HEK293 (cell line): ENCODE measurements at regions not wholly inside any gene's neighbourhood (a gene's known extent, or its start where the extent isn't known, plus 50 kb on each side); places are given as distances from the start of the nearest gene placed in this dataset.

Experiments used
- CTCF ChIA-PET: fragments of 350-600 bp; formaldehyde crosslinking; extraction: SDS; loops from one replicate; lab custom pipeline; 2021; ENCODE audit warnings: antibody characterized with exemption; lab: Yijun Ruan, JAX
- POLR2A ChIA-PET: fragments of 300-600 bp; formaldehyde crosslinking; extraction: SDS; loops from one replicate; lab custom pipeline; 2020; ENCODE audit warnings: antibody characterized with exemption, inconsistent platforms; lab: Yijun Ruan, JAX
- H3K27ac ChIP-seq: fragments of 200-500 bp; sonication (Bioruptor generic); 2 replicates; pipeline ENCODE4 v1.5.1; 2014; ENCODE audit warnings: low read depth, low read length, control low read depth, inconsistent platforms; ENCODE audit errors: extremely low read depth
- H3K36me3 ChIP-seq, 2 experiments: fragments of 200-500 bp in 1 of 2; sonication (Bioruptor generic) in 1 of 2; 1 replicate in 1 of 2; 2 replicates in 1 of 2; pipeline ENCODE4 v1.5.1; 2014 to 2017; ENCODE audit warnings: inconsistent platforms in 2 of 2, low read length in 2 of 2; ENCODE audit not compliant: control insufficient read depth in 2 of 2, insufficient read depth in 1 of 2
- H3K4me1 ChIP-seq: fragments of 200-500 bp; sonication (Bioruptor generic); 2 replicates; pipeline ENCODE4 v1.5.1; 2014; ENCODE audit warnings: mild to moderate bottlenecking, low read length, inconsistent platforms; ENCODE audit not compliant: control insufficient read depth, insufficient read depth
- H3K4me3 ChIP-seq: 2 replicates; pipeline ENCODE4 v1.5.1; 2011; ENCODE audit warnings: low read depth, mild to moderate bottlenecking, control low read depth, low read length, moderate library complexity
- H3K9me3 ChIP-seq: fragments of 200-500 bp; sonication (Bioruptor generic); 2 replicates; pipeline ENCODE4 v1.5.1; 2014; ENCODE audit warnings: low read depth, low read length, inconsistent platforms; ENCODE audit not compliant: control insufficient read depth, insufficient read depth
- MZF1 ChIP-seq: fragments of 450-650 bp; formaldehyde crosslinking; IDR thresholded peaks from 2 replicates; pipeline ENCODE4 v1.5.1; 2017; ENCODE audit warnings: missing biosample characterization, missing genetic modification characterization, borderline replicate concordance
- SCRT2 ChIP-seq: fragments of 450-650 bp; formaldehyde crosslinking; IDR thresholded peaks from 2 replicates; pipeline ENCODE4 v1.5.1; 2016; ENCODE audit warnings: missing biosample characterization, missing genetic modification characterization
- ZNF114 ChIP-seq: fragments of 450-650 bp; formaldehyde crosslinking; IDR thresholded peaks from 2 replicates; pipeline ENCODE4 v1.5.0; 2017; ENCODE audit warnings: missing biosample characterization, missing genetic modification characterization
- ZNF2 ChIP-seq: fragments of 450-650 bp; formaldehyde crosslinking; IDR thresholded peaks from 2 replicates; pipeline ENCODE4 v1.5.1; 2016; ENCODE audit warnings: missing biosample characterization, missing genetic modification characterization
- ZNF548 ChIP-seq: fragments of 450-650 bp; formaldehyde crosslinking; IDR thresholded peaks from 2 replicates; pipeline ENCODE4 v1.5.1; 2016; ENCODE audit warnings: missing biosample characterization, missing genetic modification characterization
- ZNF558 ChIP-seq: fragments of 450-650 bp; formaldehyde crosslinking; IDR thresholded peaks from 2 replicates; pipeline ENCODE4 v1.5.1; 2016; ENCODE audit warnings: missing biosample characterization, missing genetic modification characterization
- ZNF560 ChIP-seq: fragments of 450-650 bp; formaldehyde crosslinking; IDR thresholded peaks from 2 replicates; pipeline ENCODE4 v1.5.1; 2017; ENCODE audit warnings: missing biosample characterization, missing genetic modification characterization, borderline replicate concordance
- ZNF623 ChIP-seq: fragments of 450-650 bp; formaldehyde crosslinking; IDR thresholded peaks from 2 replicates; pipeline ENCODE4 v1.5.1; 2016; ENCODE audit warnings: missing biosample characterization, missing genetic modification characterization
- ZNF629 ChIP-seq: fragments of 450-650 bp; formaldehyde crosslinking; IDR thresholded peaks from 2 replicates; pipeline ENCODE4 v1.5.1; 2017; ENCODE audit warnings: missing biosample characterization, missing genetic modification characterization
- ZNF654 ChIP-seq: fragments of 450-650 bp; formaldehyde crosslinking; IDR thresholded peaks from 2 replicates; pipeline ENCODE4 v1.5.1; 2016; ENCODE audit warnings: low read depth, missing biosample characterization, missing genetic modification characterization
- ZNF76 ChIP-seq: fragments of 450-650 bp; formaldehyde crosslinking; IDR thresholded peaks from 2 replicates; pipeline ENCODE4; 2016; ENCODE audit warnings: low read depth, missing biosample characterization, missing genetic modification characterization, borderline replicate concordance
- TF ChIP-seq, protein P1 (sequence below): fragments of 450-650 bp; formaldehyde crosslinking; IDR thresholded peaks from 2 replicates; pipeline ENCODE4 v1.5.1; 2017; ENCODE audit warnings: missing biosample characterization, missing genetic modification characterization
- TF ChIP-seq, protein P2 (sequence below): fragments of 450-650 bp; formaldehyde crosslinking; IDR thresholded peaks from 2 replicates; pipeline ENCODE4; 2016; ENCODE audit warnings: missing biosample characterization, missing genetic modification characterization
- TF ChIP-seq, protein P3 (sequence below): fragments of 450-650 bp; formaldehyde crosslinking; IDR thresholded peaks from 2 replicates; pipeline ENCODE4 v1.5.1; 2016; ENCODE audit warnings: missing biosample characterization, missing genetic modification characterization
- TF ChIP-seq, protein P4 (sequence below): fragments of 450-650 bp; formaldehyde crosslinking; IDR thresholded peaks from 2 replicates; pipeline ENCODE4 v1.5.1; 2016; ENCODE audit warnings: missing biosample characterization, missing genetic modification characterization
- TF ChIP-seq, protein P5 (sequence below): fragments of 450-650 bp; formaldehyde crosslinking; IDR thresholded peaks from 2 replicates; pipeline ENCODE4 v1.5.1; 2016; ENCODE audit warnings: missing biosample characterization, missing genetic modification characterization, borderline replicate concordance
- TF ChIP-seq, protein P6 (sequence below): fragments of 450-650 bp; formaldehyde crosslinking; IDR thresholded peaks from 2 replicates; pipeline ENCODE4 v1.5.1; 2016; ENCODE audit warnings: missing biosample characterization, missing genetic modification characterization

DNA sequence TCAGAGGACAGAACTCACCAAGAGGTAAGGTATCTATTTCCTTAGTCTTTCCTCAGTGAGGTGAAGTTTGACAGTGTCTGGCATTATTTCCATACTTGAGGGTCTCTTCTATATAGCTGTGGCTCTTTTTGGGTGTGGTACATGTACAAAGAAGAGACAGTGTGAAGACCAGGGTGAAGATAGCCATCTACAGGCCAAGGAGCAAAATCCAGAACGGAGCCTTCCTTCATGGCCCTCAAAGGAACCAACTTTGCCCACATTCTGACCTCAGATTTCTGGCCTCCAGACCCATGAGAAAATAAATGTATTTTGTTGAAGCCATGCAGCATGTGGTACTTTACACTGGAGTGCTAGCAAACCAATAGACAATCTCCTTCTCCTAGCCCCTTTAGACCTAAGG lies 858.5 kb upstream of the B3GALT2 start (continued):
- TF ChIP-seq ZNF558 (tag by site-specific recombination) (no peak), SCRT2 (no peak)
- TF ChIP-seq, all 188 proteins: peak for 0

DNA sequence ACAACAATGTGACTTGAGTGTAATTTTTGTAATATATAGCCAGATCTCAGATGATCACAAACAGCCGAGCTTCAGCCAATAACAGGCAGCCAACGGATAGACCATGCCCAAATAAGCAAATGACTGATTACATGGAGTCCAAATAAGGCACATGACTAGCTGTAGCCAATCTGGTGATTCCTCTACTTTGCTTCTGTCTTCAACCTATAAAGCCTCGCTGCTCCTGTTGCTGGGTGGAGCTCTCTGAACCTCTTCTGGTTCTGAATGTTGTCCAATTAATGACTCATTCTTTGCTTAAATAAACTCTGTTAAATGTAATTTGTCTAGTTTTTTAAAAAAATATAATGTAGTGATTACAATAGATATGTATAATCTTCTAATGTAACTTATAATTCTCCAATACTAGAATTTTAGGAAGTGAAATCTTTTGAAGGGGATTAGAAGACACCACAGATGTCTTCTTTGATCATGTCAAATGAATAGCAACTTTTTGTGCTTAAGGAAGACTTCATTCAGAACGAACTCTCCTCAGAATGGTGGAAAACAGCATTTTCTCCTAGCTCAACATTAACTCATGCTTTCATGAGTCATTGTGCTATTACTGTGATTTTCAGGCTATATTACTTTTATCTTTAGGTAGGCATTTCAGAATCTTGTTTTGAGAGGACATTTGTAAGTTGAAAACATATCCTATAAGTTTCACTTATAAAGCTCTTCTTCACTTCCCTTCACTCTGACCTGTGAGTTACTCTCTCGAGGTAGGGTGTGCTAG lies 857.8 kb upstream of the B3GALT2 start:
- H3K9me3 ChIP-seq, result no peaks in the 10 kb centered on the region
- ChIA-PET CTCF (interaction anchor here (0.6 to 1.0 kb wide), 3 partner anchors 17 to 482 kb away, joined by 3 read pairs; no protein-coding TSS in a partner anchor), POLR2A (no interaction called here)
- no peak overlapping the region for H3K27ac ChIP-seq
- H3K36me3 ChIP-seq, result no peaks in the 10 kb centered on the region
- H3K4me1 ChIP-seq, result no peaks in the 10 kb centered on the region
- H3K4me3 ChIP-seq, result no peak overlapping the region
- no peak for TF ChIP-seq ZNF654 (tag by site-specific recombination)
- TF ChIP-seq ZNF560, result no peak
- TF ChIP-seq ZNF629 (tag by site-specific recombination), result no peak
- no peak for TF ChIP-seq ZNF623 (tag by site-specific recombination)
- TF ChIP-seq, protein P1, sequence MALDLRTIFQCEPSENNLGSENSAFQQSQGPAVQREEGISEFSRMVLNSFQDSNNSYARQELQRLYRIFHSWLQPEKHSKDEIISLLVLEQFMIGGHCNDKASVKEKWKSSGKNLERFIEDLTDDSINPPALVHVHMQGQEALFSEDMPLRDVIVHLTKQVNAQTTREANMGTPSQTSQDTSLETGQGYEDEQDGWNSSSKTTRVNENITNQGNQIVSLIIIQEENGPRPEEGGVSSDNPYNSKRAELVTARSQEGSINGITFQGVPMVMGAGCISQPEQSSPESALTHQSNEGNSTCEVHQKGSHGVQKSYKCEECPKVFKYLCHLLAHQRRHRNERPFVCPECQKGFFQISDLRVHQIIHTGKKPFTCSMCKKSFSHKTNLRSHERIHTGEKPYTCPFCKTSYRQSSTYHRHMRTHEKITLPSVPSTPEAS, result no peak
- no peak for TF ChIP-seq ZNF2 (tag by site-specific recombination)
- TF ChIP-seq, protein P2, sequence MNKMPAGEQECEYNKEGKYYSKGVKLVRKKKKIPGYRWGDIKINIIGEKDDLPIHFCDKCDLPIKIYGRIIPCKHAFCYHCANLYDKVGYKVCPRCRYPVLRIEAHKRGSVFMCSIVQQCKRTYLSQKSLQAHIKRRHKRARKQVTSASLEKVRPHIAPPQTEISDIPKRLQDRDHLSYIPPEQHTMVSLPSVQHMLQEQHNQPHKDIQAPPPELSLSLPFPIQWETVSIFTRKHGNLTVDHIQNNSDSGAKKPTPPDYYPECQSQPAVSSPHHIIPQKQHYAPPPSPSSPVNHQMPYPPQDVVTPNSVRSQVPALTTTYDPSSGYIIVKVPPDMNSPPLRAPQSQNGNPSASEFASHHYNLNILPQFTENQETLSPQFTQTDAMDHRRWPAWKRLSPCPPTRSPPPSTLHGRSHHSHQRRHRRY (tag by site-specific recombination), result no peak
- TF ChIP-seq ZNF548, result no peak
- TF ChIP-seq, protein P3, sequence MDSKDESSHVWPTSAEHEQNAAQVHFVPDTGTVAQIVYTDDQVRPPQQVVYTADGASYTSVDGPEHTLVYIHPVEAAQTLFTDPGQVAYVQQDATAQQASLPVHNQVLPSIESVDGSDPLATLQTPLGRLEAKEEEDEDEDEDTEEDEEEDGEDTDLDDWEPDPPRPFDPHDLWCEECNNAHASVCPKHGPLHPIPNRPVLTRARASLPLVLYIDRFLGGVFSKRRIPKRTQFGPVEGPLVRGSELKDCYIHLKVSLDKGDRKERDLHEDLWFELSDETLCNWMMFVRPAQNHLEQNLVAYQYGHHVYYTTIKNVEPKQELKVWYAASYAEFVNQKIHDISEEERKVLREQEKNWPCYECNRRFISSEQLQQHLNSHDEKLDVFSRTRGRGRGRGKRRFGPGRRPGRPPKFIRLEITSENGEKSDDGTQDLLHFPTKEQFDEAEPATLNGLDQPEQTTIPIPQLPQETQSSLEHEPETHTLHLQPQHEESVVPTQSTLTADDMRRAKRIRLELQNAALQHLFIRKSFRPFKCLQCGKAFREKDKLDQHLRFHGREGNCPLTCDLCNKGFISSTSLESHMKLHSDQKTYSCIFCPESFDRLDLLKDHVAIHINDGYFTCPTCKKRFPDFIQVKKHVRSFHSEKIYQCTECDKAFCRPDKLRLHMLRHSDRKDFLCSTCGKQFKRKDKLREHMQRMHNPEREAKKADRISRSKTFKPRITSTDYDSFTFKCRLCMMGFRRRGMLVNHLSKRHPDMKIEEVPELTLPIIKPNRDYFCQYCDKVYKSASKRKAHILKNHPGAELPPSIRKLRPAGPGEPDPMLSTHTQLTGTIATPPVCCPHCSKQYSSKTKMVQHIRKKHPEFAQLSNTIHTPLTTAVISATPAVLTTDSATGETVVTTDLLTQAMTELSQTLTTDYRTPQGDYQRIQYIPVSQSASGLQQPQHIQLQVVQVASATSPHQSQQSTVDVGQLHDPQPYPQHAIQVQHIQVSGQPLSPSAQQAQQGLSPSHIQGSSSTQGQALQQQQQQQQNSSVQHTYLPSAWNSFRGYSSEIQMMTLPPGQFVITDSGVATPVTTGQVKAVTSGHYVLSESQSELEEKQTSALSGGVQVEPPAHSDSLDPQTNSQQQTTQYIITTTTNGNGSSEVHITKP (tag by site-specific recombination), result no peak
- TF ChIP-seq, protein P4, sequence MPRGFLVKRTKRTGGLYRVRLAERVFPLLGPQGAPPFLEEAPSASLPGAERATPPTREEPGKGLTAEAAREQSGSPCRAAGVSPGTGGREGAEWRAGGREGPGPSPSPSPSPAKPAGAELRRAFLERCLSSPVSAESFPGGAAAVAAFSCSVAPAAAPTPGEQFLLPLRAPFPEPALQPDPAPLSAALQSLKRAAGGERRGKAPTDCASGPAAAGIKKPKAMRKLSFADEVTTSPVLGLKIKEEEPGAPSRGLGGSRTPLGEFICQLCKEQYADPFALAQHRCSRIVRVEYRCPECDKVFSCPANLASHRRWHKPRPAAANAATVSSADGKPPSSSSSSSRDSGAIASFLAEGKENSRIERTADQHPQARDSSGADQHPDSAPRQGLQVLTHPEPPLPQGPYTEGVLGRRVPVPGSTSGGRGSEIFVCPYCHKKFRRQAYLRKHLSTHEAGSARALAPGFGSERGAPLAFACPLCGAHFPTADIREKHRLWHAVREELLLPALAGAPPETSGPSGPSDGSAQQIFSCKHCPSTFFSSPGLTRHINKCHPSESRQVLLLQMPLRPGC, result no peak
- TF ChIP-seq MZF1 (tag by site-specific recombination), result no peak
- no peak for TF ChIP-seq ZNF114
- TF ChIP-seq, protein P5, sequence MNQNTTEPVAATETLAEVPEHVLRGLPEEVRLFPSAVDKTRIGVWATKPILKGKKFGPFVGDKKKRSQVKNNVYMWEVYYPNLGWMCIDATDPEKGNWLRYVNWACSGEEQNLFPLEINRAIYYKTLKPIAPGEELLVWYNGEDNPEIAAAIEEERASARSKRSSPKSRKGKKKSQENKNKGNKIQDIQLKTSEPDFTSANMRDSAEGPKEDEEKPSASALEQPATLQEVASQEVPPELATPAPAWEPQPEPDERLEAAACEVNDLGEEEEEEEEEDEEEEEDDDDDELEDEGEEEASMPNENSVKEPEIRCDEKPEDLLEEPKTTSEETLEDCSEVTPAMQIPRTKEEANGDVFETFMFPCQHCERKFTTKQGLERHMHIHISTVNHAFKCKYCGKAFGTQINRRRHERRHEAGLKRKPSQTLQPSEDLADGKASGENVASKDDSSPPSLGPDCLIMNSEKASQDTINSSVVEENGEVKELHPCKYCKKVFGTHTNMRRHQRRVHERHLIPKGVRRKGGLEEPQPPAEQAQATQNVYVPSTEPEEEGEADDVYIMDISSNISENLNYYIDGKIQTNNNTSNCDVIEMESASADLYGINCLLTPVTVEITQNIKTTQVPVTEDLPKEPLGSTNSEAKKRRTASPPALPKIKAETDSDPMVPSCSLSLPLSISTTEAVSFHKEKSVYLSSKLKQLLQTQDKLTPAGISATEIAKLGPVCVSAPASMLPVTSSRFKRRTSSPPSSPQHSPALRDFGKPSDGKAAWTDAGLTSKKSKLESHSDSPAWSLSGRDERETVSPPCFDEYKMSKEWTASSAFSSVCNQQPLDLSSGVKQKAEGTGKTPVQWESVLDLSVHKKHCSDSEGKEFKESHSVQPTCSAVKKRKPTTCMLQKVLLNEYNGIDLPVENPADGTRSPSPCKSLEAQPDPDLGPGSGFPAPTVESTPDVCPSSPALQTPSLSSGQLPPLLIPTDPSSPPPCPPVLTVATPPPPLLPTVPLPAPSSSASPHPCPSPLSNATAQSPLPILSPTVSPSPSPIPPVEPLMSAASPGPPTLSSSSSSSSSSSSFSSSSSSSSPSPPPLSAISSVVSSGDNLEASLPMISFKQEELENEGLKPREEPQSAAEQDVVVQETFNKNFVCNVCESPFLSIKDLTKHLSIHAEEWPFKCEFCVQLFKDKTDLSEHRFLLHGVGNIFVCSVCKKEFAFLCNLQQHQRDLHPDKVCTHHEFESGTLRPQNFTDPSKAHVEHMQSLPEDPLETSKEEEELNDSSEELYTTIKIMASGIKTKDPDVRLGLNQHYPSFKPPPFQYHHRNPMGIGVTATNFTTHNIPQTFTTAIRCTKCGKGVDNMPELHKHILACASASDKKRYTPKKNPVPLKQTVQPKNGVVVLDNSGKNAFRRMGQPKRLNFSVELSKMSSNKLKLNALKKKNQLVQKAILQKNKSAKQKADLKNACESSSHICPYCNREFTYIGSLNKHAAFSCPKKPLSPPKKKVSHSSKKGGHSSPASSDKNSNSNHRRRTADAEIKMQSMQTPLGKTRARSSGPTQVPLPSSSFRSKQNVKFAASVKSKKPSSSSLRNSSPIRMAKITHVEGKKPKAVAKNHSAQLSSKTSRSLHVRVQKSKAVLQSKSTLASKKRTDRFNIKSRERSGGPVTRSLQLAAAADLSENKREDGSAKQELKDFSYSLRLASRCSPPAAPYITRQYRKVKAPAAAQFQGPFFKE (tag by site-specific recombination), result no peak
- TF ChIP-seq, protein P6, sequence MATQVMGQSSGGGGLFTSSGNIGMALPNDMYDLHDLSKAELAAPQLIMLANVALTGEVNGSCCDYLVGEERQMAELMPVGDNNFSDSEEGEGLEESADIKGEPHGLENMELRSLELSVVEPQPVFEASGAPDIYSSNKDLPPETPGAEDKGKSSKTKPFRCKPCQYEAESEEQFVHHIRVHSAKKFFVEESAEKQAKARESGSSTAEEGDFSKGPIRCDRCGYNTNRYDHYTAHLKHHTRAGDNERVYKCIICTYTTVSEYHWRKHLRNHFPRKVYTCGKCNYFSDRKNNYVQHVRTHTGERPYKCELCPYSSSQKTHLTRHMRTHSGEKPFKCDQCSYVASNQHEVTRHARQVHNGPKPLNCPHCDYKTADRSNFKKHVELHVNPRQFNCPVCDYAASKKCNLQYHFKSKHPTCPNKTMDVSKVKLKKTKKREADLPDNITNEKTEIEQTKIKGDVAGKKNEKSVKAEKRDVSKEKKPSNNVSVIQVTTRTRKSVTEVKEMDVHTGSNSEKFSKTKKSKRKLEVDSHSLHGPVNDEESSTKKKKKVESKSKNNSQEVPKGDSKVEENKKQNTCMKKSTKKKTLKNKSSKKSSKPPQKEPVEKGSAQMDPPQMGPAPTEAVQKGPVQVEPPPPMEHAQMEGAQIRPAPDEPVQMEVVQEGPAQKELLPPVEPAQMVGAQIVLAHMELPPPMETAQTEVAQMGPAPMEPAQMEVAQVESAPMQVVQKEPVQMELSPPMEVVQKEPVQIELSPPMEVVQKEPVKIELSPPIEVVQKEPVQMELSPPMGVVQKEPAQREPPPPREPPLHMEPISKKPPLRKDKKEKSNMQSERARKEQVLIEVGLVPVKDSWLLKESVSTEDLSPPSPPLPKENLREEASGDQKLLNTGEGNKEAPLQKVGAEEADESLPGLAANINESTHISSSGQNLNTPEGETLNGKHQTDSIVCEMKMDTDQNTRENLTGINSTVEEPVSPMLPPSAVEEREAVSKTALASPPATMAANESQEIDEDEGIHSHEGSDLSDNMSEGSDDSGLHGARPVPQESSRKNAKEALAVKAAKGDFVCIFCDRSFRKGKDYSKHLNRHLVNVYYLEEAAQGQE (tag by site-specific recombination), result no peak
- TF ChIP-seq ZNF76 (tag by site-specific recombination), result no peak
